ENCODE measurements at regions not wholly inside any gene's neighbourhood (a gene's known extent, or its start where the extent isn't known, plus 50 kb on each side); places are given as distances from the start of the nearest gene placed in this dataset.

DNA sequence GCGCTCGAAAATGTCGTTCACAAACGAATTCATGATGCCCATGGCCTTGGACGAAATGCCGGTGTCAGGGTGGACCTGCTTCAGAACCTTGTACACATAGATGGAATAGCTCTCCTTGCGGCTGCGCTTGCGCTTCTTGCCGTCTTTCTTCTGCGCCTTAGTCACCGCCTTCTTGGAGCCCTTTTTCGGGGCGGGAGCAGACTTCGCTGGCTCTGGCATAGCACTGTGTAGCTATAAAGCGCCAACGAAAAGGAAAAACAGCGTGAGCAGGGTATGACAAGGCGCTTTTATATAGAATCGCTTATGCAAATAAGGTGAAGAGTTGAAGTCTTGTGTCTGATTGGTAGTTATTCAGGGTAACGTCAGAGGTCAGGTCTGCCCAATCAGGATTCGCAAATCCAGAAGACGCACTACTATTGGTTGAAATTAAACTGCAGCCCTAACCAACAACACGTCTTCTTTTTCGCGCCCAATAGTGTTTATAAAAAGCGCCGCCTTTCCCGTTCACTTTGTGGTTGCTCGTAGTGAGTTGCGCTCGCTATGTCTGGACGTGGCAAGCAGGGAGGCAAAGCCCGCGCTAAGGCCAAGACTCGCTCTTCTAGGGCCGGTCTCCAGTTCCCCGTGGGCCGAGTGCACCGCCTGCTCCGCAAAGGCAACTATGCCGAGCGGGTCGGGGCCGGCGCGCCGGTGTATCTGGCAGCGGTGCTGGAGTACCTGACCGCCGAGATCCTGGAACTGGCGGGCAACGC is 114.8 kb upstream of the PRSS16 start:
- in situ Hi-C loops (cut with MboI; ENCODE audit: low sequenced_read_pairs) = loop anchor here (25.0 kb wide), 4 partner anchors 795 to 1730 kb away; a partner anchor contains a TSS

DNA sequence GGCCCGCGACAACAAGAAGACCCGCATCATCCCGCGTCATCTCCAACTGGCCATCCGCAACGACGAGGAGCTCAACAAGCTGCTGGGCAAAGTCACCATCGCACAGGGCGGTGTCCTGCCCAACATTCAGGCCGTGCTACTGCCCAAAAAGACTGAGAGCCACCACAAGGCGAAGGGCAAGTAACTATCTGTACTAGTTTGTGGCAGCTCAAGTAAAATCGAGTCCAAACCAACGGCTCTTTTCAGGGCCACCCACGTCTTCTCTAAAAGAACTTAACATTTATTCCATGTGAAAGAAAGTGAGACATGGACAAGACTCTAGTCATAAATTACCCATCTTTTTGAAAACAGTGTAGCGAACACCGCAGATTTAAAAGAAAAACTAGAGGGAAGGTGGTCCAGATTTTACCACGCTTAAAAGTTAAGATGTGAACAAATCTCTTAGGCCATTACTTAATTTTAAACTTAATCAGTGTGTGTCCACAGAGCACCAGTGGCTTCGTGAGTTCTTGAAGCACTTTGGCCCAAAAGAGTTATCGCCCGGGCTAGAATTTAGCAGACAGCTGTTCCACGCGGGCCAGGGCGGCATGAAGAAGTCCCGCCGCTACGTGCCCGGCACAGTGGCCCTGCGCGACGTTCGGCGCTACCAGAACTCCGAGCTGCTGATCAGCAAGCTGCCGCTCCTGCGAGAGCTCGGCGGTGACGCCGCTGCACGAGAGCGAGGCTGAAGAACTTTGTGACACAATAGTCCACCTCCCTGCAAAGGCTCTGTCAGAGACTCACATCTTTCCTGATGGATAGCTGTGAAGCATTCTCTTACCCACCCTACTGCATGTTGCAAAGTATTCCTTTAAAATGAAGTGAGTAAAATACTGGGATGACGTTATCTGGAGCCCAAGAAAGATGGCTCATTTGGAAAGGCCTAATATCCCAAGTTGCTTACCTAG is 113.9 kb upstream of the PRSS16 start:
- in situ Hi-C loops (cut with MboI; ENCODE audit: low sequenced_read_pairs) = loop anchor here (25.0 kb wide), 4 partner anchors 796 to 1729 kb away; a partner anchor contains a TSS

DNA sequence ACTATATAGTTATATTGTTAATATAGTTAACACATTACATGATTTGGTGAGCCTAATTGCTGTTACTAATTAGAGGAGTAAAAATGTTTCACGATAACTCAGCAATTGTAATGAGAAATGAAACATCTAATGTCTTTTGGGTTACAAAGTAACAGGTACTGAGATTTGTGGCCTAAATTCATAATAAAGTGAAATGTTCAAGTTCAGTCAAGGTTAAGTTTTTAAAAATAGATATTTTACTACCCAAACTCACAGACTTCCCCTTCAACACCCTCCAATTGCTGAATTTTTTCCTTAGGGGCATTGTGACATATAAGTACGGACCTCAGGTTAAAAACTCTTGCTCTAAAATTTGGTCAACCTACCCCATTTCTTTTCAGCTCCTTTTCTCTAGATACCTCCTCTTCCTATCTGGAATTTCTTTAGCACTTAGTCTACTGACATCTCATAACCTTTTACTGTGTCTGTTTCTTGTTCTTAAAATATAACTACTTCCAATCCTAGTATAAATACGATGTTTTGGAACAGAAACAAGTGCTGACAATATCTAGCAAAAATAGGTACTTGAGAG is 112.3 kb upstream of the PRSS16 start:
- in situ Hi-C loops (cut with MboI; ENCODE audit: low sequenced_read_pairs) = loop anchor here (25.0 kb wide), 4 partner anchors 798 to 1727 kb away; a partner anchor contains a TSS

DNA sequence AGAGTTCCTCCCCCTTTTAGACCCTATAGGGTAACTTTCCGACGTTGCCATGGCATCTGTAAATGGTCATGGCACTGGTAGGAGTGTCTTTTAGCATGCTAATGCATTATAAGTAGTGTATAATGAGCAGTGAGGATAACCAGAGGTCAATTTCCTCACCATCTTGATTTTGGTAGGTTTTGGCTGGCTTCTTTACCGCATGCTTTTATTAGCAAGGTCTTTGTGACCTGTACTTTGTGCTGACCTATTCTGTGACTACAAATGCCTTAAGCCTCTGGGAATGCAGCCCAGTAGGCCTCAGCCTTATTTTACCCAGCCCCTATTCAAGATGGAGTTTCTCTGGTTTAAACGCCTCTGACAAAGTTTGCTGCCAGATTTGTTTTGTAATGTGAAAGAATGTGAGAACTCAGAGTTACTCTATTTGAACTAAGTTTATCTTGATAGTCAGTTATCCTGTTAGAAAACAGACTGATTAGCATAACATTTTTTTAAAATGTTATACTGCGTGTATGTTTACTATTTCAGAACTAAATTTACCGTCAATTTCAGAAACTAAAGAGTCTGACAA is 111.3 kb upstream of the PRSS16 start:
- in situ Hi-C loops (cut with MboI; ENCODE audit: low sequenced_read_pairs) = loop anchor here (25.0 kb wide), 4 partner anchors 799 to 1726 kb away; a partner anchor contains a TSS

DNA sequence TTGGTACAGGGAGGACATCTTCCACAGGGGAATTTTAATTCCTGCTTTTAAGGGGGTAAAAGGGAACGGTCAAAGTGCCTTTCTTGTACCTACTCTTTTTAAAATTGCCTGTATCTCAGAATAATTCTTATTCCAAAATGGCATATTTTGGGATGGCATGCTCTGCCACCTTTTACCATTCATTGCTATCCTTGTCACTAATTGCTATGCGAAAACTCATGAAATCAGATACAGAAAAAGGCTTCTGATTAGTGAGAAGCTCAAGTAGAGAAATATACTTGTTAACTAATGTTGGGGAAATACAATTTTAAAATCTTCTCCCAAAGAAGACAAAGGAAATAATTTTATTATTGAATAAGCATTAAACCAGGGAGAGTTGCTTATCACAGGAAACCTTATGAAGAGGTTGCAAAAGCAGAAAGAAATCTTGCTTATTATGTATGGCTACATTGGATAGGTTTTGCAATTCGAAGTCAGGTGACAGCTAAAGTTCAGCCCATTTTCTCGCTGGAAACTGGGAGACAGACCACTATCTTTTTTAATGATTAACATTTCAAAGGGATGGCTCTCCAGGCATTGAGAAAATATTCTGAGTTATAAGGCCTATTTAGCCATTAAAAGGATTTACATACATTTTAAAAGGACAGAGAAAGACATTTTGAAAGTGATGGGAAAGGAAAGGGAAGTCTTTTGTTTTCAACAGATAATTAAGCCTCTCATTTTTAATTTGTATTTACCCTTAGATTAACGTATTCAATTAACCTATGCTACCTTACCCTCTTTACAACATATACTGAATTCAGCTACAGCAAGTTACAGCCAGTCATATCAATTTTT is 110.3 kb upstream of the PRSS16 start:
- in situ Hi-C loops (cut with MboI; ENCODE audit: low sequenced_read_pairs) = loop anchor here (25.0 kb wide), 4 partner anchors 800 to 1725 kb away; a partner anchor contains a TSS

DNA sequence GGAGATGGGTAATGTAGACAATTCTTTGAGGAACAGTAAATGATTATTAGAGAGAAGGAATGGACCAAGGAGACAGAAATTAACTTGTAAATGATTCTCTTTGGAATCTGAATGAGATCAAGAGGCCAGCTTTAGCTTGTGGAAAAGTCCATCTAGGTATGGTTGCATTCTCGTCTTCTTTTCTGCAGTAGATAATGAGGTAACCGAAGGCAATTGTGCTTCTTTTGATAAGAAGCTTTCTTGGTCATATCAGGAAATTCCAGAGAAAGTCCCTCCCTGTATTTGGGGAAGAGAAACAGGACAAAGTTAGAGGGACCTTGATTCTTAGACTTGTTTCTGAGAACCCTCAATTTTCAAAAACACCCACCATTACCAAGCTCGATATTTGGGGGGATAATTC is 109.1 kb upstream of the PRSS16 start:
- in situ Hi-C loops (cut with MboI; ENCODE audit: low sequenced_read_pairs) = loop anchor here (25.0 kb wide), 4 partner anchors 801 to 1724 kb away; a partner anchor contains a TSS

DNA sequence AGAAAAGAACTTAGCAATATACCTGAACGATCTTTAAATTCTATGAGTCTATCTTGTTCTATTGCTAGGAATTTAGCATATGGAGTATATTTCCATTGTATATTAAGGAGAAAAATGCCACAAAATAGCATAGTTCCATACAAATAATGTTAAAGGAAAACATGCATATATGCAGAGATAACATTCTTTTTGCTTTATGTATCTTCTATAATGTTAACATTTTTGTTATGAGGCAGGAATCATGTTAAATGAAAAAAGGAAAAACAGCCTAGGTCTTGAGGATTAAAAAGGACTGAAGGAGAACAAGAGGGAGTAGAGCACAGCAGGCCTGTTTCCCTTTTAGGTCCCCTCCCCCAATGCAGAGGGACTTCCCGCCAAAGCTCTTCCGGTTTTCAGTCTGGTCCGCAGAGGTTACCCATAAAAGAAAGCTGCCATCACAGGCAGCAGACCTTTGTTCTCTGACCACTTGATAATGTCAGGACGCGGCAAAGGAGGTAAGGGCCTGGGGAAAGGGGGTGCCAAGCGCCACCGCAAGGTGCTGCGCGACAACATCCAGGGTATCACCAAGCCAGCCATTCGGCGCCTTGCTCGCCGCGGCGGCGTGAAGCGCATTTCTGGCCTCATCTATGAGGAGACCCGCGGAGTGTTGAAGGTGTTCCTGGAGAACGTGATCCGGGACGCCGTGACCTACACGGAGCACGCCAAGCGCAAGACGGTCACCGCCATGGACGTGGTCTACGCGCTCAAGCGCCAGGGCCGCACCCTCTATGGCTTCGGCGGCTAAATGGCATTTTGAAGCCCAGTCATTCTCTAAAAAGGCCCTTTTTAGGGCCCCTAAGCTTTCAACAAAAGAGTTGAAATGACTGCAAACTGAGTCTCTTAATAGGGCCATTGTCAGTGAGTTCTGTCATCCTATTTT is 108.4 kb upstream of the PRSS16 start:
- in situ Hi-C loops (cut with MboI; ENCODE audit: low sequenced_read_pairs) = loop anchor here (25.0 kb wide), 4 partner anchors 802 to 1723 kb away; a partner anchor contains a TSS

DNA sequence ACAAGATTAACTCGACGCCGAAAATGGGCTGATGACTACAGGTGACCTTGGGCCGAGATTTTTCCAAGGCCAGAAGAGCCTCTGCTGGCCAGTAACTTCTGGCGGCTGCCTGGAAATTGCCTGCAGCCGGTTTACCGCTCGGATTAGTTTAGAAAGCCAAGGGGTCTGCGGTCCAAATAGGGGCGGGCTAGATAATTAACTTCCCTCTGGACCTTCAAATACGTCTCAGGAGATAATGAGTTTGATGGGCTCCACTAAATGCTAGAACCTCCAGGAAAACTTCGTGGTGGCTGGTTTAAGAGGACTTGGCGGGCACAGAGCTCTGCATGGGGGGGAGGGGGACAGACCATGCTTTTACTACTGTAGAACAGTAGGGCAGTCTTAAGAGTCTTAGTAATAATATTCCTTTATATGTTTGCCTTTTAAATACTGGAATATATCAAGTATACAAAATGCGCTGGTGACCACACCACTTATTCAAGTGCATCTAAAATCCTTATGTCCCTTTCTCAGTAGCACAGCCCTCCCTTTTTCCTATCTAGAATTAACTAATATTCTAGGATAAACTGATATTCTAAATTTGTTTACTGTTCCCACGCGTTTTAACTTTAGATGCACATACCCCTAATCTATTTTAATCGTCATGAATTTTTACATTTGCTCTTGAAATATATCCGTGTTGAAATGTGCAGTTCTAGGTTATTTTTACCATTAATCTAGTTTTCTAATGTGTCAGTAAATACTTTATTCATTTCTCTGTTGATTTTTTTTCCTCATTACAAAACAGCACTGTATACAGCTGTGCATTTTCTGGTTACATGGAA is 107.5 kb upstream of the PRSS16 start:
- in situ Hi-C loops (cut with MboI; ENCODE audit: low sequenced_read_pairs) = loop anchor here (25.0 kb wide), 4 partner anchors 803 to 1722 kb away; a partner anchor contains a TSS

DNA sequence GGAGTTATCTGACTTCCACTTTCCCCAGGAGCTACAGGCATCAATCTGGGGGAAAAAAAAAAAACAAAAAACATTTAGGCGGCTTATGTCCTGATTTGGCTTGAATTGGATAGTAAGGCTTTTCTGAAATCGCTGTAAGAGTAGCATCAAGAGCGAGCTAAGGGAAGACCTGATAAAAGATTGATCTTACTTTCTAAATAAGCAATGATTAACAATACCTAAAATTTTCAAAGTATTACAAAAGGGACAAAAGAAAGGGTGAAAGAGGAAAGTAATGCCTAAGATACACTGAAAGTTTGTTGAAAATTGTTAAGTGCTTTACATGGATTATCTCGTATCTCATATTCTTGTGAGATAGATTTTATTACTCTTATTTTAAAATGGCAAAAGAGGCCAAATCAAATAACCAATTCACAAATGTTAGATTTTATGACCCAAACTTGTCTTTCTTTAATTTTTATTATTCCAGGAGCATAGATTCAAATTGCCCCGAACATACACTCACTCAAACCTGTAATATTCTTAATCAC is 106.4 kb upstream of the PRSS16 start:
- in situ Hi-C loops (cut with MboI; ENCODE audit: low sequenced_read_pairs) = loop anchor here (25.0 kb wide), 4 partner anchors 804 to 1721 kb away; a partner anchor contains a TSS

DNA sequence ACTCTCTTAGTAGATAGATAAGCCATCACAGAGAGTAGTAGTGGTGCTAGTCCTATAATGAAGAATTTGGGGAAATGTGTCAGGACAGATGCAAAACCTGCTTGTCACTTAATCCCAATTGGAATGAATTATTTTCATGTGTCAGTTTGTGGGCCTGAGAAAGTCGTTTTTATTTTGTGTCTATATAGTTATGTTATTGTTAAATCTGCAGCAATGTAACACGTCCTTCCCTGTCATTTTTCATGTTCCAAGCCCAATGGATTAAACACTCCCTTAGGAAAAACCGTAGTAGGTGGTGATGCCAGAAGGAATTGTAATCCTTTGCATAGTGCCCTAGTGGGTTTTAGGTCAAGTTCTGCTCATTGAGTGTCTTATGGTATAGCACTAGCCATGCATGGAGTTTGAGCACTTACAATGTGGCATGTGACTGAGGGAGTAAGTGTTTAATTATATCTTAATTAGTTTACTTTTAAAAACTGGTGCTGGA is 105.9 kb upstream of the PRSS16 start:
- in situ Hi-C loops (cut with MboI; ENCODE audit: low sequenced_read_pairs) = loop anchor here (25.0 kb wide), 4 partner anchors 804 to 1721 kb away; a partner anchor contains a TSS

DNA sequence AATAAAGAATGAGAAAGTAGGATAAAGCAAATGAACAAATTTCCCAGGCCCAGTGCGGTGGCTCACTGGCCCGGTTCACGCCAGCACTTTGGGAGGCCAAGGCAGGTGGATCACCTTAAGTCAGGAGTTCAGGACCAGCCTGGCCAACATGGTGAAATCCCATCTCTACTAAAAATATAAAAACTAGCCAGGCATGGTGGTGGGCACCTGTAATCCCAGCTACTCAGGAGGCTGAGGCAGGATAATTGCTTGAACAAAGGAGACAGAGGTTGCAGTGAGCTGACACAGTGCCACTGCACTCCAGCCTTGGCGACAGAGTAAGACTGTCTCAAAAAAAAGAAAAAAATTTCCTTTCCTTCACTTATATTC is 104.5 kb upstream of the PRSS16 start:
- in situ Hi-C loops (cut with MboI; ENCODE audit: low sequenced_read_pairs) = loop anchor here (25.0 kb wide), 4 partner anchors 806 to 1719 kb away; a partner anchor contains a TSS

DNA sequence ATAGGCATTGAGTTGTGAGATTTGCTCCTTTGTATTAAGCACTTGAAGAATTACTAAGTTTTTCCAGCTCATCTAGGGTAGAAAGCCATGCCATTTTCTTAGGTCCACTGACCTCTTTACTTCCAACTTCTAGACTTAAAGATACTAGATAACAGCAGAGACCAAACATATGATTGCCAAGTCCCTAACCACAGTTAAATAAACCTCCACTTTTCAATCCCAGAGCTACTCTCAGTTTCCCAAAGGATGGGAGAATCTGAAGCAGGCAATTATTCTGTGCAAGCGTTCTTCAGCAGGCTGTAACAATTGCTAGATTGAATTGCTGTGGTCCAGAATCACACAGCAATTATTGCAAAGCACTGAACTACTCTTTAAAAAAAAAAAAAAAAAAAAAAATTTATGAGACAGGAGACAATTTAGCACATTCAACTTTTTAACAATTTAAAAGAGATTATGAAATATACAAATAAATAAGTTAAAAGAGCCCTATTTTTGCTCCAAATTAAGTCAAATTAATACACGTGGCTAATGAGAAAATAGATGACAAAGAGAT is 104.0 kb upstream of the PRSS16 start:
- in situ Hi-C loops (cut with MboI; ENCODE audit: low sequenced_read_pairs) = loop anchor here (25.0 kb wide), 4 partner anchors 806 to 1719 kb away; a partner anchor contains a TSS

DNA sequence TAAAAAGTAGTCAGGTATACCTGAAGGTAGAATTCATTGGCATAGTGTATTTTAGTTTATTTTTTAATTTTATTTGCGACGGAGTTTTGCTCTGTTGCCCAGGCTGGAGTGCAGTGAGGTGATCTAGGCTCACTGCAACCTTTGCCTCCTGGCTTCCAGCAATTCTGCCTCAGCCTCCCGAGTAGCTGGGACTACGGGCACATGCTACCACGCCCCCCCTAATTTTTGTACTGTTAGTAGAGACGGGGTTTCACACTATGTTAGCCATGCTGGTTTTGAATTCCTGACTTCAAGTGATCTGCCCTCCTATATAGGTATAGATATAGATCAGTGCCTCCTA is 102.8 kb upstream of the PRSS16 start:
- in situ Hi-C loops (cut with MboI; ENCODE audit: low sequenced_read_pairs) = loop anchor here (25.0 kb wide), 4 partner anchors 807 to 1718 kb away; a partner anchor contains a TSS

DNA sequence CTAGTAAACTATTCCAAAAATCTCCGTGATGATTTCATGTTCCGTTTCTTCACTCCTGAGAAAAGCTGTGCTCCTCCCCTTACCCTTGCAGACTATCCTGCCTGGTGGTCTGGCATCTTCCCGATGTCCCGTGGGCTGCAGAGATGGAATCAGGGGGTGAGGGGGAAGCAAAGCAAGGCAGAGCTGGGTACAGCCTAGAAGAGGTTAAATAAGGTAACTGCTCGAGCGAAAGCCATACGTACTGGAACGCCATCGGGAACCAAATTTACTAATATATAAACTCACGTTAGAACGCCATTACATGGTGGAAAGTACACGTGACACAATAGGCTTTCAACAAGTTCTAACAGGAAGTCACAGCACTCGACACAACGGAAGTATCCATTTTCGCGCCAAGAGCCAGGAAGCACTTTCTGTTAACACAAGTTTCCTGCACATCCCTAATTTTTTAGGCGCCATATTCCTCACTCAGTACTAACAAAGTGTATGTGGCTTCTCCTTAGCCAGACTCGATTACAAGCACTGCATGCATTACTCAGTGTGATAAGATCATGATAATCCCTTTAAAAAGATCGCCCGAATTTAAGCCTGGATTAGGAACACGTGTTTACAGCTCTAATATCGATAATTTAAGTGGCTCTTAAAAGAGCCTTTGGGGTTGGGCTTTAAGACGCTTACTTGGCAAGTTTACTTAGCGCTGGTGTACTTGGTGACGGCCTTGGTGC is 101.6 kb upstream of the PRSS16 start:
- in situ Hi-C loops (cut with MboI; ENCODE audit: low sequenced_read_pairs) = loop anchor here (25.0 kb wide), 4 partner anchors 809 to 1716 kb away; a partner anchor contains a TSS

DNA sequence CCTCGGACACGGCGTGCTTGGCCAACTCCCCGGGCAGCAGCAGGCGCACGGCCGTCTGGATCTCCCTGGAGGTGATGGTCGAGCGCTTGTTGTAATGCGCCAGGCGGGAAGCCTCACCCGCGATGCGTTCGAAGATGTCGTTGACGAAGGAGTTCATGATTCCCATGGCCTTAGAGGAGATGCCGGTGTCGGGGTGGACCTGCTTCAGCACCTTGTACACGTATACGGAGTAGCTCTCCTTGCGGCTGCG is 101.1 kb upstream of the PRSS16 start:
- in situ Hi-C loops (cut with MboI; ENCODE audit: low sequenced_read_pairs) = loop anchor here (25.0 kb wide), 4 partner anchors 809 to 1716 kb away; a partner anchor contains a TSS

DNA sequence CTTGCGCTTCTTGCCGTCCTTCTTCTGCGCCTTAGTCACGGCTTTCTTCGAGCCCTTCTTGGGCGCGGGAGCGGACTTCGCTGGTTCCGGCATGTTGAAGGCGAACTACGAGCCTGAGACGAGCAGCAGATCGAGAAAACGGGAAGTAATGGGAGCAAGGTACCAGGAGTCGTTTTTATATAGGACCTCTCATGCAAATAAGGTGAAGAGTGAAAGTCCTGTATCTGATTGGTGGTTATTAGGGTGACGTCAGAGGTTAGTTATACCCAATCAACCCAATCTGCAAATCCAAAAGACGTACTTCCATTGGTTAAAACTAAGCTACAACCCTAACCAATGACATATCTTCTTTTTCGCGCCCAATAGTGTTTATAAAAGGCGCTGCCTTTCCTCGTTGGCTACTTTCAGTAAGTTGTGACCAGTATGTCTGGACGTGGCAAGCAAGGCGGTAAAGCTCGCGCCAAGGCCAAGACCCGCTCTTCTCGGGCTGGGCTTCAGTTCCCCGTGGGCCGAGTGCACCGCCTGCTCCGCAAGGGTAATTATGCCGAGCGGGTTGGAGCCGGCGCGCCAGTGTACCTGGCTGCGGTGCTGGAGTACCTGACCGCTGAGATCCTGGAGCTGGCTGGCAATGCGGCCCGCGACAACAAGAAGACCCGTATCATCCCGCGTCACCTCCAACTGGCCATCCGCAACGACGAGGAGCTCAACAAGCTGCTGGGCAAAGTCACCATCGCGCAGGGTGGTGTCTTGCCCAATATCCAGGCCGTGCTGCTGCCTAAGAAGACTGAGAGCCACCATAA is 100.6 kb upstream of the PRSS16 start:
- in situ Hi-C loops (cut with MboI; ENCODE audit: low sequenced_read_pairs) = loop anchor here (25.0 kb wide), 4 partner anchors 810 to 1715 kb away; a partner anchor contains a TSS

Data from HL-60/S4 treated with retinoic acid at 250 ng/mL for 4 days and 3 days (cell line).